Liver (tissue), 3 donors: ENCODE measurements at regions not wholly inside any gene's neighbourhood (a gene's known extent, or its start where the extent isn't known, plus 50 kb on each side); places are given as distances from the start of the nearest gene placed in this dataset.

Experiments used
- CTCF ChIP-seq: fragments of 150-350 bp; IDR thresholded peaks from 2 replicates; pipeline ENCODE4 v1.5.1; 2017; ENCODE audit warnings: improper control_type of control experiment, low read depth, low read length; ENCODE audit not compliant: missing input control
- RAD21 ChIP-seq, 2 donors: IDR thresholded peaks; 2 replicates each; pipeline ENCODE4 v1.6.1; 2016; ENCODE audit warnings: antibody characterized with exemption in 2 of 2, mild to moderate bottlenecking in 2 of 2
- RXRA ChIP-seq, 2 donors: IDR thresholded peaks; 2 replicates each; pipeline ENCODE4 v1.6.1; 2017 to 2018; ENCODE audit warnings: antibody characterized with exemption in 2 of 2, mild to moderate bottlenecking in 1 of 2
- TAF1 ChIP-seq: conservative IDR thresholded peaks from 2 replicates; pipeline ENCODE4 v1.6.1; 2016; ENCODE audit warnings: antibody characterized with exemption, mild to moderate bottlenecking
- donor health status: healthy.
- donor health status: healthy.

- TF ChIP-seq RXRA (IDR thresholded peaks at IDR 0.05): no peak
- no peak for TF ChIP-seq TAF1
- TF ChIP-seq RAD21 (IDR thresholded peaks at IDR 0.05): no peak
- no peak for TF ChIP-seq CTCF
These were observed 353.9 kb upstream of the MEF2C start for GRCh38 chr5:89236900-89237299.
